HG02852 (cell line): ENCODE measurements at regions not wholly inside any gene's neighbourhood (a gene's known extent, or its start where the extent isn't known, plus 50 kb on each side); places are given as distances from the start of the nearest gene placed in this dataset.

Source experiments
- ATAC-seq: cut with Tn5 transposase; IDR thresholded peaks from one replicate; pipeline ENCODE4 v1.9.1; 2021; ENCODE audit warnings: mild to moderate bottlenecking, moderate library complexity; ENCODE audit not compliant: unreplicated experiment

DNA sequence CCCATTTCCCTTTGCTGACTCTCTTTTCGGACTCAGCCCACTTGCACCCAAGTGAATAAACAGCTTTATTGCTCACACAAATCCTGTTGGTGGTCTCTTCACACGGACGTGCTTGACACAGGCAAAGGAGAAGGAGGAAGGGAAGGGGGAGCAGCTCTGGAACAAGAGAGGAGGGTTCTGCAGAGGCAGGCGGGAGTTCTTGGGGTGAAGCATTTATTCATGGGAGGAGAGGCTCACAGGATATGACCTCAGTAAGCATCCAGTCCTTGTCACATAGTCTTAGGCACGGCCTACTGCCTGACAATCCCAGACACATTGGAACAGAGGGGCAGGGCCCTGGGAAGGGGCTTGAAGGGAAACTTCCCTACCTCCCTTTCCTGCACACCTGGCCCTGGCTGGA lies 171.7 kb upstream of the HS6ST1 start:
- no peak for ATAC-seq

DNA sequence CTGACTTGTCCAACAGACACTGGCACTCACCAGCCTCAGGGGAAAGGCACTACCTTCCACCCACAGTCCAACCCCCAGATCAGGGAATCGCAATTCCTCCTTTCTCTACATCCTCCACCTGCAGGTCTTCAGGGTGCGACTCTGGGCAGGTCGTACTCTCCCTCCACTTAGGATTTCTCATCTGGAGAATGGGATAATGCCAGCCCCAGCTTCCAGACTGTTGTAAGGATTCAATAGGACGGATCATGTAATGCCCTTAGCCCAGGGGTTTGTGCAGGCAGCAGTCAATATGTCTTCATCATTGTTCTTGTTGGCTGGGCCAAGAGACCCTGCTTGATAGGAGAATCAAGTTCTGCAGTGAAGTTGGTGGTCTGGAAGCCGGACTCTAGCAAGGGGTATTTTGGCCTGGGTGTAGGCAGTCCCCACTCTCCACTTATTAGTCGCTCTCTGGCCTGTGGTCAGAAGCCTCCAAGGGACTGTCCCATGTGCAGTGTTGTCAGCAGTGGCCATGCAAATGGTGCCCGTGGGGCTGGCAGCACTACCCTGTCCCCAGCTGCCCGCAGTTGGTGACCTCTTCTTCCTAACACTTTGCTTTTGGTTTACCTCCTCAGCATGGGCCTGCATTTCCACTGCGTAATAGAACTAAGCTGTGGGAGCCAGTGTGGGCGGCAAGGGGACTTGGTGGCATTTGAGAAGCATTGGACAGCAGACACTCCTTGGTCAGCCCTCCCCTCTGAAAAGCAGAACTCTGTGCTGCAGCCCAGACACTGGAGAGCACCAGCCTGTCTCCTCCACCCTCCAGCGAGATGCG lies 172.4 kb upstream of the HS6ST1 start:
- no peak for ATAC-seq

DNA sequence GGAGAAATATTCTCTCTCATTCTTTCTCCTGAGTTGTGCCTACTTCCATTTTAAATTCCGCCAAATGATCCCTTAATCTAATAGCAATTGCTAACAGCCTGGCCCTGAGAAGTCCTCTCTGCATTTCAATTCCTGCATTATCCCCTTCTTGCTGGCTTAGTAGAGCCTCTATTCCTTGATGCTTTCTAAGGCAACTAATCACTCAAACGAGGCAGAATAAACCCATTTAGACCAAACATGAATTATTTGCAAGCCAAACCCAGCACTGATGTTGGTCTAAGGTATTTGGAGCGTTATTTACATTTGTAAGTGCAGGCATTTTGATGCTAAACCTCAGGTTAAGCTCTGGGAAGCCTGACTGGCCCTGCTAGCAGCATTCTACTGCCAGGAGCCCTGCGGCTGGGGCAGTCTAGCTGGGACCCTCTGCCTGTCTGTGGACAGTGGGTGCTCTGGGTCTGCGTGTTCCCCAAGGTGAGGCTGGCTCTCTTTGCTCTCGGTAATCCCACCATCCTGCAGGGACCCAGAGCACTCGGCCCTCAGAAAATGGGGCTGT lies 173.1 kb upstream of the HS6ST1 start:
- no peak for ATAC-seq

DNA sequence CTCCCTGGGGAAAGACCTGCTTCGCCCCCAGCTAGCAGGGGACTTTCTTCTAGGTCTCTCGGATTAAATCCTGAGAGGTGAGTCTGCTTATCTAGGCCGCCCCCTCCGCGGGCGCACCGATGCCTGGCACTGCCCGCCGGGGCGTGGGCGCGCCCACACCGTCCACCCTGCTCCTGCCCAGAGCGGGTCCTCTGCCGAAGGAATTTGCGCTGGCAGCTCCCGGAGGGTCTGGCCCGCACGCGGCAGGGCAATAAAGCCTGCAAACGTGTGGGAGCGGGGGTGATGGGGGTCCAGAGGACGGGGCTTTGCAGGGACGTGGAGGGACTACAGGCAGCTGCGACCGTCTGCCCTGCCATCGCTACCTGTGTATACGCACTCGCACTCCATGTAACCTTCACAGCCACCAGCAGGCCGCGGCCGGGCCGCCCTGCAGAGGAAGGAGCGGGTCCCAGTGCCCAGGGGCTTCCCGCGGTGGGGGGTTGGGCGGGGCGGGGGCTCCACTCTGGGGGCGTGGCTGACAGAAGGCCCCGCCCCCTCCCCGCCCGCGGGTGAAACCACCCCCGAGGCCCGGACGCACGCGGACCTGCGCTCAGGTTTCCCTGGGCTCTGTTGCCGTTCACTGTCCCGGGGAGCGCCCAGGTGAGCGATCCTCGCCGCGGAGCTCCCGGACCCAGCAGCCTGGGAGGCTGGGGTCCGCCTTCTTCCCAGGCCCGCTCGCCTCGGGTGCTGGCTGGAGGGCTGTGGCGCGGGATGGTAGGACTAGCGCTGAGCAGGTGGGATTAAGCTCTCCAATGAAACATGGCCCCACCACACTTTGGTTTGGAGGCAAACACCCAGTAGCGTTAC lies 174.5 kb upstream of the HS6ST1 start:
- ATAC-seq, result no peak

DNA sequence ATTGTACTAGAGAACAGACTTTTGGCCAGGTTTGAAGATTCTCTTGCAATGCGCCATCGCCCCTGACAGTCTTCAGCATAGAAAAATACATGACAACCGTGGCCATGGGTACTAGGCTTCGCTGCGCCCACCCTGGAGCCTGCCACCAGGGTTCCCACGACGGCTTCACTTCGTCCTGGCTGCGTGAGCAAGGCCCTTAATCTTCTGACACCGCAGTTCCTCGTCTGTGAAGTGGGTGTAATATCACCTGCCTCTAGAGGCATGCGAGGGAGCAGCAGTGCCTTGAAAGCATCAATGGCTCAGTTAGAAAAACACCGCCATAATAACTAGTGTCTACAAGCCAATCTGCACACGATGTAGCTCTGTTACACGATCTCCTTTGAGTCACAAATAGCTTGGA lies 175.2 kb upstream of the HS6ST1 start:
- ATAC-seq, result no peak

DNA sequence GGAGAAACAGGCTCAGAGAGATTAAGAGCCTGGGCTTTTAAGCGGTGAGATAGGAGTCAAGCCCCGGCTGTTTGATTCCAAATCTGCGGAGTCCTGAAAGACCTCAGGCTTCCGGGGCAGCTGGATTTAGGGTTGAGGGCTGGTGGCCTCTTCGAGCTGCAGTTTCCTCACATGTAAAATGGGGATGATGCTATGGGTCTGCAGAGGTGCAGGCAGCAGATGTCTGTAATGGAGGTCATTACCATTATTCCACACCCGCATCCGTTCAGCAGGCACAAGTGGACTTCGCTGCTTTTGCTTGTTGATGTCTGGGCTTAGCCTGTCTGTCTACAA lies 175.6 kb upstream of the HS6ST1 start:
- no peak for ATAC-seq

DNA sequence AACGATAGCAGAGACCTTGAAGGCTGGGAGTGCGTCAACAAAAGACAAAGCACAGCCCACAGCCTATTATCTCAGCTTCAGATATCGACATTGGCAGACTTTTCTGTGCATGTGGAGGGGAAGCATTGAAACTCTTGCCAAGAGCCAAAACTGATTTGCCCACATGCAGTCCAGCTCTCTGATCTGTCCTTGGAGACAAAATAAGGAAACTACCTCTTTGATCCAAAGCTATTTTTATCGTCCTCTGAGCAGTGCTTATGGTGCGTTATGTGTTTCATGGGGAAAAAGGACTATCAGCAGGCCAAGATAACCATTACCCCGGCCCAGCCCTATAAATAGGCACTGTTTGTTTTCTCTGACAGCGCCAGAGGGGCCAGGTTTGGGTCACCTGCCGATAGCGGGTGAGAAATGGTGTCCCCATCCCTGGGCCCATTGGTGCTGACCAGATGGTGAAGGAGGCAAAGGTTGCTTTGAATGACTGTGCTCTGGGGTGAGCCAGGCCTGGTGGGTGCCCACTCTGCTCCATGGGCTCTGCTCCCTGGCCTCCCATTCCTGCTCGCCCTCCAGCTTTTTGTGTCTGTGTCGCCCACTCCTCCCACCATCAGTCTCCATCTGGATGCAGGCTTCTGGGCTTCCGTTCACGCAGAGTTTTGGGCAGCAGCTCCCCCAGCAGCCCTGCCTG lies 176.1 kb upstream of the HS6ST1 start:
- no peak for ATAC-seq

DNA sequence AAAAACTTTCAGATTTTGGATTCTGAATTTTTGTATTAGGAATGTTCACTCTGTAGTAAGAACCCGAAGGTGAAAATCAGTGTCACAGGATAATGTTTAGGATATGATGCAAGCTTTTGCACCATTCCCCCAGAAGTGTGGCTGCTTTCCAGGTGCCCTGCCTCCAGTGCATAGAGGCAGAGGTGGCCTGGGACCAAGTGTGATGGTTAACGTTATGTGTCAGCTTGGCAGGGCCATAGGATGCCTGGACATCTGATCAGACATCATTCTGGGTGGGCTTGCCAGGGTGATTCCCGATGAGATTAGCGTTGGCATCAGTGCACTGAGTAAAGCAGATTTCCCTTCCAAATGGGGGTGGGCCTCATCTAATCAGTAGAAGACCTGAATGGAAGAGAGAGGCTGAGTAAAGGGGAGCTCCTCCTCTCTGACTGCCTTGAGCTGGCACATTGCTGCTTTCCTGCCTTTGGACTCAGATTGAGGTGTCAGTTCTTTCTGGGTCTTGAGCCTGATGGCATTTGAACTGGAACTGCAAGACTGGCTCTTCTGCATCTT lies 177.4 kb upstream of the HS6ST1 start:
- no peak for ATAC-seq

DNA sequence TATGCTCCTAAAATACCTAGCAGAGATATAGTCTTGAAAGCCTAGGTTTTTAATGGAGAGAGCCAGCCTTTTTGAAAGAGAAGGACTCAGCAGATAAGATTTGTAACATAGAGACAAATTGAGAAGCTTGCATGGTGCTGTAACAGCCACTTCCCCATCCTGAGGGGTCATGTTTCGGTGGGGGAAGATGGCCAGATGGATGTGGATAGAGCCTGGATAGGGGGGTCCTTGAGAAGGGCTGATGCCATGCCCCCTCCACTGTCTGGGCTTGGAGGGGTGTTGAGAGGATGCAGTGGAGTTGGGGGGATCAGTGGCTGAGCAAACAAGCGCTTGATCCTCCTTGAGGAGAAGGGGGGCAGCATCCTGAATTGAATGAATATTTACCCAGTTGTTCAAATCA lies 178.0 kb upstream of the HS6ST1 start:
- ATAC-seq, result no peak

DNA sequence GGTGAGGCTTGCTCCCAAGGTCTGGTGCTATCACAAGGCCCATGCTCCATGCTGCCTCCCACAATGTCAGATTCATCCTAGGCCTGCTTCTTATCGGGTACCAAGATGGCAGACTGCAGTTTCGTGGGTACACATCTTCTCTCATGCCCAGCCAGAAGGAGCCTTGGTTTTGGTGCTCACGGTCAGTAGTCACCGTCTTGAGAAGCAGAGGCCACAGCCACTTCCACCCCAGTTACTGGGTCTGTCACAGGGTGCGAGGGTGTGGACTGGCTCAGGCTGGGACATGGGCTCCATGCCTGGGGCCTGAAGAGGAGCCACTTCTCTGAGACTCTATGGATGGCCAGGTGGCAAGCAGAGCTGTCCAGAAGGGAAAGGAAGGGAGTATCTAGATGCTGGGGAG lies 178.8 kb upstream of the HS6ST1 start:
- ATAC-seq, result no peak

DNA sequence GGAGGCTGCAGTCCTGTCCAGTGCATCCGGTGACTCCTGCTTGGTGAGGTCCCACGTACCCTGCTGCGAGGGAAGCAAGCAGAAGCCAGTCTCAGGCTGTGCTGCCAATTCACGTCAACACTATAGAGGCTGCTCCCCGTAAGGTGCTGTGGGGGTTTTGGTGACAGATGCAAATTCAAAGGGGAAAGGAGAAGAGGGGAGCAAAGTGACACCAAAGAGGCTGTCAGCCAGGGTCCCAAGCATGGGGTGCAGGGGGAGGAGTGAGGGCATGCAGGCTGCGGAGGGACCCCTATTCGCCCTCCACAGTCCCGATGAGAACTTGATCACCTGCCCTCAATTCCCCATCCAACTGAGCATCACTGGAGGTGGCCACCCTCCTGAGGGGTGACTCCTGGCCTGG lies 179.4 kb upstream of the HS6ST1 start:
- no peak for ATAC-seq

DNA sequence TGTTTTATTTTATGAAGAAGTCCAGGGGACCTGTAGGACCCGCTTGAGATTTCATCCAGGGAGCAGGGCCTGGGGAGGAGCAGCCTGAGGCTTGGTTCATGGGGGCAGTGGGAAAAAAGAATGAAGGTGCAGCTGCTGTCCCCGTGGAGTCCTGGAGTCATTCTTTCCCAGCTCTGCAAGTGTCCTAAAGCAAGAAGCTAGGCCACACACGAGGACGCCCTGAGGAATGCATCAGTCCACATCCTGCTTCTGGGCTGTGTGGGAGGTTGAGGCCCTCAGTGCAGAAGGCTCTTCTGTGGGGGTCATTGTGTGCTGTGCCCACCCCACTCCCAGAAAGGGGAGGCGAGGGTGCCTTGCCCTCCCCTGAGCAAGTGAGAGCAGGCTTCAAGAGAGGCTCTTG lies 179.9 kb upstream of the HS6ST1 start:
- ATAC-seq, result no peak

DNA sequence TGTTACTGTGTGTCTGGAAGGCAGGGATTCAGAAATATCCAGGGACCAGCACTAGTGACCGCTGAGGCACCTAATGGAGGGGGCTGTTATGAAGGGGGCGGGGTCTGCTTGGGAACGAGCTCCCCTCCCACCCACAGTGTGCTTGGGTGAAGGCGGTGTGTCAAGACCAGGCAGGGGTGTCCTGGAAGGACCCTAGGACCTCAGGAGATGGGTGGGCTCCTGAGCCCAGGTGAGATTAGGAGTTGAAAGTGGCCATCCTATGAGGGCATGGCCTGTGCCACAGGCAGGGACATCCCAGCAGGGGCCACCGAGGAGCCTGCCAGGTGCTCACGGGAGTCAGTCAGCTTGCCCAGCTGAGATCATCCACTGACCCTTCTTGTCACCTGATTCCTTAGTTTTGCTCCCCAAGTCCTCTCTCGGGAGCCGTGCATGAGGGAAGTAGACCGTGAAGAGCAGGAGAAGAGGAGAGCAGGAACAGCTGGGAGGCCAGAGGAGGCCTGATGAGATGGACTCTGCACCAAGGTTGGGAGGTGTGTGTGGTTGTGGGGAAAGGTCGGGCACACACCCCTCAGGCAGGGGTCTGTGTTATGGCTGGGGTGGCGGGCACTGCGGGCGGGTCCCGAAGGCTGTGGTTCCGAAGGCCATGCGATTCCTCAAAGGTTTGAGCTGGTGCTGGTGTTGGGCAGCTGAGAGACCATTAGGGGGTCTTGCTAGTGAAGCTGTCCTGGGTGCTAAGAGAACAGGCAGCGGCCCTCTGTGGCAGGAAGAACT lies 180.9 kb upstream of the HS6ST1 start:
- ATAC-seq, result no peak

DNA sequence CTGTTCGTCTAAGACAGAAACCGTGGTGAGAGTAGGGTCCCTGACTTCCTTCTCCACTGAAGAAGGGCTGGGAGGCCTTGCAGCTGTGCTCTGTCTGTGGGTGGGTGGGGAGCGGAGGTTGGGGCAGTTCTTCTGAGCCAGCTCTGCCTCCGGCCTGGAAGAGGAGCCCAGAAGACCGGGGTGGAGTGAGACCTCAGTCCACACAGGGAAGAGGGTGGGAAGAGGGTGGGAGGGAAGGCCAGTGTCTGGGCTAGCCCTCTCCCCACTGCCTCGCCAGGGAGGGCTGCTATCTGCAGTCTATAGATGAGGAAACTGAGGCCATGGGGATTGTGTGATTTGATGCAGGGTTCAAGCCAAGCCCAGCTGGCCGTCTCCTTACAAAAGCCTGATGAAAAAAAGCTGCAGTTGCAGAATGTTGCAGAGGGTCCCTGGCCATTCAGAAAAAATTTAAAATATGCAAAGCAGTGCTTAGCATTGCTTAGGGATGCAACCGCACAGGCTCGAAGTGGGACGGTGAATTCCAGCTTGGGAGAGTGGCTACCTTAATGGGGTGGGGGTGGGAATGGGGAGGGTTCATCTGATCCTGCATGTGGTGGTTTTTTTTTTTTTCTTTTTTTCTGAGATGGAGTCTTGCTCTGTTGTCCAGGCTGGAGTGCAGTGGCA lies 181.6 kb upstream of the HS6ST1 start:
- ATAC-seq, result no peak

DNA sequence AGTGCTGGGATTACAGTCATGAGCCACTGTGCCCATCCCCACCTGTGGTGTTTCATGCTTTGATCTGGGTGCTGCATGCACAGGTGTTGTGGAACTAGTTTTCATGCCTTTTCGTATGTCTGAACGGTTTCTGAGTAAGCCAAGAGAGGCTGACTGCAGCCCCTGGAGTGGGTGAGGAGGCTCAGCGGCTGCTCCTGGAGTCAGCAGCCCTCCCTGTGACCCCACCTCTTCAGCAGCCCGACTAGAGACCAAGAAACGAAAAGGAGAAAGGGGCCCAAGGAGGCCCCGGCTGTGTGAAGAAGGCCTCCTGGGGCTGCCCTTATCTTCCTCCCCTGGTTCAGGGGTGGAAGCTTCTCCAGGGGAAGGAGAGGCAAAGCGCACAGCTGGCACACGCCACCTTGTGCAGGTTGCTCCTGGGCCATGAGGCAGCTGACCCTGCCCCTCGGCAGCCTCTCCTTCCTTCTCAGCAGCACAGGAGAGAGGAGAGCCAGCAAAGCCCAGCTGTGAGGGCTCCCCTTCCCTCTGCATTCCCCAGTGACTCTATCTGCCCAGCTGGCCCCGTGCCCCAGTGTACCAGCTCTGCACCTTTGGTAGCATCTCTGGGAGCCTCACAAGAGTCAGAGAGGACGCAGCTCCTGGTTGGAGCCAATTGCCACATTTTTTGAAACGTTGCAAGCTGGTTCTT lies 182.5 kb upstream of the HS6ST1 start:
- ATAC-seq, result no peak

DNA sequence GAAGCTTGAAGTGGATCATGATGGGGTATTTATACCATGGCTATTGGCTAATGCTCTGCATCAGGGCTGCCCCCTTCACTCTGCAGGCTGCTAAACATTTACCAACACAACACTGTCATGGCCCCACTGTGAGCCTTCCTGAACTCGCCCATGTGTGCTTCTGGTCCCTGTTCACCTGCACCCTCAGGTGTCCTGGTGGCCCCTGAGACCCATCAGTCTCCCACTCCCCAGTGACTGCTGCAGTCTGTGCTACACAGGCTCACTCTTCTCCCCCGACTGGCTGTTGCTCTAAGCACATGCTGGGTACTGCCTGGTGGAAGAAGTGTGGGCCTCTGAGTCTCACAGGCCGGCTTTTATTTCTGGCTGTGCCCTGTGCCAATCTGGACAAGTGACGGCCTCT lies 183.0 kb upstream of the HS6ST1 start:
- ATAC-seq, result no peak

DNA sequence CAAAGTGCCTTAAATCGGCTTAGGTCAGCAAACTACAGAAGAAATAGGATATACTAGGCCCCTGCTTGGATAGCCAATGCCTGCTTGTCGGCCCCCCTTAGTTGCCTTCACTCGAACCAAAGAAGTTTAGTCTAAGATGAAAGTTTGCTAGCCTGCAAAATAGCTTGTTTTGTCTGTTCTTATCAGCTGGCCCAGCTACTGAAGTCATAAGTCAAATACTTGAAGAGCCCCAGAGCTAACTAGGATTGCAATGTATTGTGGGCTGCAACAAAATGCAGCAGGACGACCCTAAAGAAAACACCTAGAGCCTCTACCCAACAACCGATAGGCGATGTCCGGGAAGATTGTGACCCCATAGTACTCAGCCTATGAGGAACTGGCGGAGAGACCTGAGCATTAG lies 183.5 kb upstream of the HS6ST1 start:
- no peak for ATAC-seq

DNA sequence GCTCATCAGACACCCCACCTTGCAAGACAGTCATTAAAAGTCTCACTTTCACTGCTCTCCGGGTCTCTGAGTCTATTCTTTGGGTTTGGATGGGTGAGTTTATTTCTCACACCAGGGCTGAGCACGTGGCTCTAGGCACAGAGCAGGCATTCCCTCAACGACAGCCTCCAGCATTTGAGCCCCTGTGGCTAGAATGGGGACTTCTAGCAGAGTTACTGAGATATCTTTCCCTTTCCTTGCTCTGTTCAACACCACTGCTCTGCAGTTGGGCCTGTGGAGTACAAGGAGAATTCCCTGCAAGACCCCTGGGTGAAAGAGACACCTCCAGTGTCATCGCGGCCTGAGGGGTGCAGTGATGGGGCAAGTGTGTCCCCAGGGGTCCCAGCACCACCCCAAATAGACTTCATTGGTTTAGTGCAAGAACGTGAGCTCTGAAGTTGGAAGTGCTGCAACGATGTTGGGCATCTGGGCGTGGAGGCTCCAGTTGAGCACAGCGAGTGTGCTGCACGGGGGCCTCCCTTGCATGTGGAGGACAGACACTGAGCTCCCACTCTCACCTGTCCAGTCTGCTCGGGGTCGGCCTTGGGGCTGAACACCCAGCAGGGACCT lies 184.1 kb upstream of the HS6ST1 start:
- no peak for ATAC-seq
